ENCODE measurements at regions not wholly inside any gene's neighbourhood (a gene's known extent, or its start where the extent isn't known, plus 50 kb on each side); places are given as distances from the start of the nearest gene placed in this dataset.

DNA sequence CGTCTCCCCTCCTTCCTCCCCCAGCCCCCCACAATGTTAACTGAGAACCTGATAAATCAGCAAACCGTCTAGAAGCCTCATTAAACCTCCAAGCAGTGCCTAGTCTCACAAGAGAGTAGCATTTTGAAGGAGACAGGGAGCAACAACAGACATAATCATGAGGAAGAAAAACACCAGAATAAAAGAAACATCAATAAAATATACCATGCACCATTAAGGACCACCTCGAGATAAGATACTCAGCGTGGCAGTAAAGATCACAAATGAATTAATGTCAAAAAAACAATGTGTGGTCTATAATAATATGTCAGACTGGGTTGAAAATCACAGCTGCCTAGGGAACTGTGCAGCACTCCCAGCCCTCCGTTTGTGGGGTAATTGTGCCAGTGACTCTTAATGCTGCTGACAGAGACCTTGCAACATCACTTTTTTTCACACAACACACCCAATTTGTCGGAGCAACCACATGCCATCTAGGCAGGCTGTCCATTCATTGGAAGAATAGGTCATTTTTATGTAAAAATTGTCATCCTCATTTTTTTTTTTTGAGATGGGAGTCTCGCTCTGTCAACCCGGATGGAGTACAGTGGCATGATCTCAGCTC is 450.8 kb upstream of the WWC1 start:
- in situ Hi-C loops (cut with MboI) (no loop called here), intact Hi-C loops (cut with micrococcal nuclease; ENCODE audit: unreplicated experiment) (no loop called here)
- no peaks in the 10 kb centered on the region for H4K20me1 ChIP-seq (ENCODE audit: control insufficient read depth, insufficient read depth)
- ATAC-seq (no peak), DNase-seq (ENCODE audit: low read depth, low spot score) (no peak), FAIRE-seq (no peak)
- ChIA-PET SMC1A (ENCODE audit: uncharacterized antibody, unreplicated experiment) (no interaction called here), RAD21 (ENCODE audit: unreplicated experiment) (no interaction called here), CTCF (no interaction called here), POLR2A (no interaction called here)
- no peaks in the 10 kb centered on the region for H3K79me2 ChIP-seq (ENCODE audit: control insufficient read depth, insufficient read depth, low read length)
- H3K9me3 ChIP-seq (replicated peaks; ENCODE audit: control insufficient read depth, insufficient read depth, low read length), result no peaks in the 10 kb centered on the region
- WGBS (ENCODE audit: insufficient coverage, insufficient replicate concordance, low lambda C conversion rate, missing lambda C conversion rate), result 46% methylated on average over 8 of the region's 8 CpGs
- H3K4me3 ChIP-seq, result no peak overlapping the region
- no TSS peak for BruUV-seq (replicated peaks)
- no peaks in the 10 kb centered on the region for H3K4me1 ChIP-seq (ENCODE audit: control insufficient read depth, insufficient read depth, low read length)
- H3K36me3 ChIP-seq (ENCODE audit: control insufficient read depth in 2 of 2, insufficient read depth in 2 of 2, low read length in 1 of 2), result no peaks in the 10 kb centered on the region
- H2AFZ ChIP-seq (ENCODE audit: control insufficient read depth, low read depth, low read length), result no peak overlapping the region
- H3K27ac ChIP-seq (ENCODE audit: control insufficient read depth, insufficient read depth), result no peak overlapping the region
- H3K4me2 ChIP-seq (ENCODE audit: control insufficient read depth, insufficient read depth), result no peak overlapping the region
- no peaks in the 10 kb centered on the region for H3K27me3 ChIP-seq (replicated peaks in 1 of 2; ENCODE audit: control insufficient read depth in 2 of 2, insufficient read depth in 2 of 2, low read length in 1 of 2)
- no peak overlapping the region for H3K9ac ChIP-seq (ENCODE audit: control insufficient read depth, insufficient read depth, low read length)
- TF ChIP-seq RCOR1 (conservative IDR thresholded peaks at IDR 0.05; ENCODE audit: low read depth, low read length) (no peak), FOXM1 (IDR thresholded peaks at IDR 0.05; ENCODE audit: low read depth, low read length) (no peak), MEF2A (IDR thresholded peaks at IDR 0.05; ENCODE audit: insufficient read depth, low read depth, low read length) (no peak), SUZ12 (IDR thresholded peaks at IDR 0.05; ENCODE audit: unreplicated experiment) (no peak), YY1 (IDR thresholded peaks at IDR 0.05; ENCODE audit: low read depth, low read length) (no peak), BMI1 (IDR thresholded peaks at IDR 0.05; ENCODE audit: borderline replicate concordance) (no peak), STAT1 (conservative IDR thresholded peaks at IDR 0.05) (no peak), SREBF2 (IDR thresholded peaks at IDR 0.05; ENCODE audit: low read length) (no peak), DPF2 (IDR thresholded peaks at IDR 0.05) (no peak), RAD51 (IDR thresholded peaks at IDR 0.05) (no peak)
- TF ChIP-seq, protein P1, sequence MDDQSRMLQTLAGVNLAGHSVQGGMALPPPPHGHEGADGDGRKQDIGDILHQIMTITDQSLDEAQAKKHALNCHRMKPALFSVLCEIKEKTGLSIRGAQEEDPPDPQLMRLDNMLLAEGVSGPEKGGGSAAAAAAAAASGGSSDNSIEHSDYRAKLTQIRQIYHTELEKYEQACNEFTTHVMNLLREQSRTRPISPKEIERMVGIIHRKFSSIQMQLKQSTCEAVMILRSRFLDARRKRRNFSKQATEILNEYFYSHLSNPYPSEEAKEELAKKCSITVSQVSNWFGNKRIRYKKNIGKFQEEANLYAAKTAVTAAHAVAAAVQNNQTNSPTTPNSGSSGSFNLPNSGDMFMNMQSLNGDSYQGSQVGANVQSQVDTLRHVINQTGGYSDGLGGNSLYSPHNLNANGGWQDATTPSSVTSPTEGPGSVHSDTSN (IDR thresholded peaks at IDR 0.05; ENCODE audit: insufficient replicate concordance, low read depth, low read length), result no peak
- TF ChIP-seq, protein P2, sequence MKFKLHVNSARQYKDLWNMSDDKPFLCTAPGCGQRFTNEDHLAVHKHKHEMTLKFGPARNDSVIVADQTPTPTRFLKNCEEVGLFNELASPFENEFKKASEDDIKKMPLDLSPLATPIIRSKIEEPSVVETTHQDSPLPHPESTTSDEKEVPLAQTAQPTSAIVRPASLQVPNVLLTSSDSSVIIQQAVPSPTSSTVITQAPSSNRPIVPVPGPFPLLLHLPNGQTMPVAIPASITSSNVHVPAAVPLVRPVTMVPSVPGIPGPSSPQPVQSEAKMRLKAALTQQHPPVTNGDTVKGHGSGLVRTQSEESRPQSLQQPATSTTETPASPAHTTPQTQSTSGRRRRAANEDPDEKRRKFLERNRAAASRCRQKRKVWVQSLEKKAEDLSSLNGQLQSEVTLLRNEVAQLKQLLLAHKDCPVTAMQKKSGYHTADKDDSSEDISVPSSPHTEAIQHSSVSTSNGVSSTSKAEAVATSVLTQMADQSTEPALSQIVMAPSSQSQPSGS (IDR thresholded peaks at IDR 0.05; ENCODE audit: low read length), result no peak
- TF ChIP-seq, protein P3, sequence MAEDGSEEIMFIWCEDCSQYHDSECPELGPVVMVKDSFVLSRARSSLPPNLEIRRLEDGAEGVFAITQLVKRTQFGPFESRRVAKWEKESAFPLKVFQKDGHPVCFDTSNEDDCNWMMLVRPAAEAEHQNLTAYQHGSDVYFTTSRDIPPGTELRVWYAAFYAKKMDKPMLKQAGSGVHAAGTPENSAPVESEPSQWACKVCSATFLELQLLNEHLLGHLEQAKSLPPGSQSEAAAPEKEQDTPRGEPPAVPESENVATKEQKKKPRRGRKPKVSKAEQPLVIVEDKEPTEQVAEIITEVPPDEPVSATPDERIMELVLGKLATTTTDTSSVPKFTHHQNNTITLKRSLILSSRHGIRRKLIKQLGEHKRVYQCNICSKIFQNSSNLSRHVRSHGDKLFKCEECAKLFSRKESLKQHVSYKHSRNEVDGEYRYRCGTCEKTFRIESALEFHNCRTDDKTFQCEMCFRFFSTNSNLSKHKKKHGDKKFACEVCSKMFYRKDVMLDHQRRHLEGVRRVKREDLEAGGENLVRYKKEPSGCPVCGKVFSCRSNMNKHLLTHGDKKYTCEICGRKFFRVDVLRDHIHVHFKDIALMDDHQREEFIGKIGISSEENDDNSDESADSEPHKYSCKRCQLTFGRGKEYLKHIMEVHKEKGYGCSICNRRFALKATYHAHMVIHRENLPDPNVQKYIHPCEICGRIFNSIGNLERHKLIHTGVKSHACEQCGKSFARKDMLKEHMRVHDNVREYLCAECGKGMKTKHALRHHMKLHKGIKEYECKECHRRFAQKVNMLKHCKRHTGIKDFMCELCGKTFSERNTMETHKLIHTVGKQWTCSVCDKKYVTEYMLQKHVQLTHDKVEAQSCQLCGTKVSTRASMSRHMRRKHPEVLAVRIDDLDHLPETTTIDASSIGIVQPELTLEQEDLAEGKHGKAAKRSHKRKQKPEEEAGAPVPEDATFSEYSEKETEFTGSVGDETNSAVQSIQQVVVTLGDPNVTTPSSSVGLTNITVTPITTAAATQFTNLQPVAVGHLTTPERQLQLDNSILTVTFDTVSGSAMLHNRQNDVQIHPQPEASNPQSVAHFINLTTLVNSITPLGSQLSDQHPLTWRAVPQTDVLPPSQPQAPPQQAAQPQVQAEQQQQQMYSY (CRISPR knock-in tag; IDR thresholded peaks at IDR 0.05), result no peak
- TF ChIP-seq, protein P4, sequence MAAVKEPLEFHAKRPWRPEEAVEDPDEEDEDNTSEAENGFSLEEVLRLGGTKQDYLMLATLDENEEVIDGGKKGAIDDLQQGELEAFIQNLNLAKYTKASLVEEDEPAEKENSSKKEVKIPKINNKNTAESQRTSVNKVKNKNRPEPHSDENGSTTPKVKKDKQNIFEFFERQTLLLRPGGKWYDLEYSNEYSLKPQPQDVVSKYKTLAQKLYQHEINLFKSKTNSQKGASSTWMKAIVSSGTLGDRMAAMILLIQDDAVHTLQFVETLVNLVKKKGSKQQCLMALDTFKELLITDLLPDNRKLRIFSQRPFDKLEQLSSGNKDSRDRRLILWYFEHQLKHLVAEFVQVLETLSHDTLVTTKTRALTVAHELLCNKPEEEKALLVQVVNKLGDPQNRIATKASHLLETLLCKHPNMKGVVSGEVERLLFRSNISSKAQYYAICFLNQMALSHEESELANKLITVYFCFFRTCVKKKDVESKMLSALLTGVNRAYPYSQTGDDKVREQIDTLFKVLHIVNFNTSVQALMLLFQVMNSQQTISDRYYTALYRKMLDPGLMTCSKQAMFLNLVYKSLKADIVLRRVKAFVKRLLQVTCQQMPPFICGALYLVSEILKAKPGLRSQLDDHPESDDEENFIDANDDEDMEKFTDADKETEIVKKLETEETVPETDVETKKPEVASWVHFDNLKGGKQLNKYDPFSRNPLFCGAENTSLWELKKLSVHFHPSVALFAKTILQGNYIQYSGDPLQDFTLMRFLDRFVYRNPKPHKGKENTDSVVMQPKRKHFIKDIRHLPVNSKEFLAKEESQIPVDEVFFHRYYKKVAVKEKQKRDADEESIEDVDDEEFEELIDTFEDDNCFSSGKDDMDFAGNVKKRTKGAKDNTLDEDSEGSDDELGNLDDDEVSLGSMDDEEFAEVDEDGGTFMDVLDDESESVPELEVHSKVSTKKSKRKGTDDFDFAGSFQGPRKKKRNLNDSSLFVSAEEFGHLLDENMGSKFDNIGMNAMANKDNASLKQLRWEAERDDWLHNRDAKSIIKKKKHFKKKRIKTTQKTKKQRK (IDR thresholded peaks at IDR 0.05; ENCODE audit: low read depth, low read length), result no peak

Measured in GM12878 (cell line).